NCI-H524 treated with DMSO at 0.1 percent for 48 hours (cell line): ENCODE measurements at regions not wholly inside any gene's neighbourhood (a gene's known extent, or its start where the extent isn't known, plus 50 kb on each side); places are given as distances from the start of the nearest gene placed in this dataset.
A peak's percentile ranks its signal among the peaks of the same experiment; 100 is the strongest.
"Not testable (repeated sequence)": the region's sequence is repeated elsewhere in the genome, so short reads cannot be mapped to it uniquely, and the experiment has no call there.

ENCODE experiments used
- DNase-seq: peaks from one replicate; lab custom pipeline; 2025; lab: John Stamatoyannopoulos, UW

- DNase-seq, result no peak
Measured at GRCh38 chr7:10593080-10593479, 380.6 kb upstream of the PHF14 start.

GRCh38 chr7:10596827-10597226 lies 376.8 kb upstream of the PHF14 start:
- DNase-seq, result no peak

DNA sequence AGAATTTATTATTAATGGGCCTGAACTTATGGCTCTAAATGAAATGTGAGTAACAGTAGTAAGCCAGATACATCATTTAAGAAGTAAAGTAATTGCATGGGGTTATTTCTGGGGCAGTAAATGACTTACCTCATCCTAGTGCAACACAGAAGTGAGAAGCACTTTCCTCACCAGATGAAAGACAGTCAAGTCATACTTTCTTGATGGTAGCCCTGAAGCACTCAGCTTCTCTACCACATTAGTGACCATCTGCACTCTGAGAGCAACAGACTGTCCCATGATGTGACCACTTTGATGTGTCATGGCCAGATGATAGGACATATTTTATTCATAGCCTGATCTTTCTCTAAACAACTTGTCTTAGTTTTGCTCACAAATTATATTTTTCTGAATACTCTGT lies 369.5 kb upstream of the PHF14 start:
- no peak for DNase-seq

GRCh38 chr7:10612950-10613349 lies 360.7 kb upstream of the PHF14 start:
- DNase-seq, result no peak

DNA sequence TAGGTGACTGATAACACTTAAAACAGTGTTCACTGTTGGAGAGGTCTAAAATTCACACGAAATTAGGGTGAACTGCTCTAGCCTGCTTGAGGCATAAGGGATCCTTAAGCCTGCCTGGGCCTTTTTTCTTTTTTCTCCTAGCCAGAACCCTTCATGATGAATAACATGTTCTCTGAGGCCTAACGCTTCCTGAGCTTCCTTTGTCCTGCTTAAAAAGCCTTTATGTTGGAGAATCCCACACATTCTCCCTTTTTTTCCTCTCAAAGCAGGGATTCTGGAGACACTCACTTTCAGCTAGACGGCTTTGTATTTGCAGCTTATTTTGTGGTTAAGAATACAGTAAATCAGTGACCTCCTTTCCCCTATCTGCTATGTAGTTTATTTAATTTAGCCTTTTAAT lies 354.7 kb upstream of the PHF14 start:
- DNase-seq, result no peak

DNA sequence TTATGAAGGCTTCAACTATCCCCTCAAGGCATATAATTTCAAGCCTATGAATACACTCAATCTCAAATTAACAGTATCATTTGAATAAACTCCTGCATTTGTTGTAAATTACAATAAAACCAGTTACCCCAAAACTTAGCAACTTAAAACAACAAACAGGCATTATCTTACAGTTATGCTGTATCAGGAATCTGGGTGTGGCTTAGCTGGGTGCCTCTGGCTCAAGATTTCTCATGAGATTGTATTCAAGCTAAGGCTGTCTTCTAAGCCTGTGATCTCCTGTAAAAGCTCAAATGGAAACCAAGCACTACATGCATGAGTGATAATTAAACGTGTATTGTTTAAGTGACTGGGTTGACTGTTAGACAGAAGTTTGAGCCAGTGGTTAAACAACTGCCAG lies 341.0 kb upstream of the PHF14 start:
- no peak for DNase-seq

- no peak for DNase-seq
Measured at GRCh38 chr7:10634239-10634638, 339.4 kb upstream of the PHF14 start.

DNA sequence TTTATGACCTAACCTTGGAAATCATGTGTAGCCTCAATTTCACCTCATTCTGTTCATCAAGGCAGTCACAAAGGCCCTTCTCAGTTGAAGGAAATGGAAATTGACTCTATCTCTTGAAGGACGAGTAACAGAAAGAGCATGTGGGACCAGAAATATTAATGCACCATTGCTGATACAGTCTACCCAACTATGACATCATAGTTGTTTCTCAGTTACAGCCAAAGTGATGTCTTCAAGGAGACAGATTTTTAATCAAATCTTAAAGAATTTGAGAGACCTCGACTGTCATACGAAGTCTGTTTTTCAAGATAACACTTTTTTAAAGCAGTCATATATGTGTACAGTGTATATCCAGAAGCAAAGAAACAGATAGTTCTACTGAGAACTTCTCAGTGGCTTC lies 335.7 kb upstream of the PHF14 start:
- no peak for DNase-seq

DNA sequence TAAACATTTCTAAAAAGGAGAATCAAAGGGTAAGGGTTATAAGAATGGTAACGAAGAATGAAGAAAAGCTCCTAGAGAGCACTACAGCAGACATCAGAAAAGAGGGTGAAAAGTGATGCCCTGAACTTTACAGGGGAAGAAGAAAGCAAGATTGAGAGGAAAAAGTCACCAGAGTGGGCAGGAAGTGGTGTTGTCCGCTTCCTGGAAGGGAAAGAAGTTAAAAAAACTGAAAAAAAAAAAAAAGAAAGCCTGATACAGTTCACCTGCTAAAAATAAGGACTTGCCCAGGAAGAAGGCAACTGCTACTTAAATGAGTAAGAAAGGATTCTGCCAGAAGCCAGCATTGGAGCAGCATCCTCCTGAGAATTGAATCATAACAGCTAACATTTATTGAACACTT lies 330.1 kb upstream of the PHF14 start:
- no peak for DNase-seq

GRCh38 chr7:10644849-10645248 lies 328.8 kb upstream of the PHF14 start:
- no peak for DNase-seq

DNA sequence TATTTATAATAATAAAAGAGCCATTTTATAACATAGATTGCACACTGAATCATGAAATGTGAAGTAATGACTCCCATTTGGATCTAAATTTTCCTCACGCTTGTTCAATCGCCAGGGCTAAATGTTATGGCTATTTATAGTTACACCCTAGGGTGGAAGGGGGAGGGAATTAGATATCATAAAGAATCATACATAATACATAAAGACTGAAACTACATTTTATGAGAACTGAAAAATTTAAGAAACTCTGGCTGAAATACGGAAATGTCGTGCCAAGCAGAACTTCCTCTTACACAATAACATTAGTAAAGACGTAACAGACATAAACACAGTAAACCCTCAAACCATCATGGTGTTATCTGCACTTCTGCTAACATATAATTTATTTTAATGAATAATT lies 327.5 kb upstream of the PHF14 start:
- no peak for DNase-seq

- no peak for DNase-seq
Measured at GRCh38 chr7:10648289-10648688, 325.4 kb upstream of the PHF14 start.

GRCh38 chr7:10649120-10649519 lies 324.6 kb upstream of the PHF14 start:
- DNase-seq, result not testable (repeated sequence)

- no peak for DNase-seq
Measured at GRCh38 chr7:10655031-10655430, 318.6 kb upstream of the PHF14 start.

DNA sequence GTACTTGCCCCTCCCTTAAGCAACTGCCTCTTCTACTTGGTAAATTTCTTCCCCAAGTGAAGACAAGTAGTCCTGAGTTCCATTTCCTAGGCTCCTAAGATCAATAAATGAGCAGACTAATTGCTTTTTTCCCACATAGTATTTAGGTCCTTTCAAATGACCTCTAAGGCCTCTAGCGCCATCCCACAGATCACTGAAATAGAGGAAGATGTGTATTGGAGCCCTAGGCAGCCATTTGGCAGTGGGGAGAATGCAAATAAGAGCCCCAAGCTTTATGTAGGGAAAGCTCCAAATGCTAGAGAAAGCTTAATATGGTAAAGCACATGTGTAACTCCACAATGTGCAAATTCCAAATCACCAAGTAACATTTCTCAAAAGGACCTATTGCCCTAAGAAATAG lies 316.5 kb upstream of the PHF14 start:
- no peak for DNase-seq

DNA sequence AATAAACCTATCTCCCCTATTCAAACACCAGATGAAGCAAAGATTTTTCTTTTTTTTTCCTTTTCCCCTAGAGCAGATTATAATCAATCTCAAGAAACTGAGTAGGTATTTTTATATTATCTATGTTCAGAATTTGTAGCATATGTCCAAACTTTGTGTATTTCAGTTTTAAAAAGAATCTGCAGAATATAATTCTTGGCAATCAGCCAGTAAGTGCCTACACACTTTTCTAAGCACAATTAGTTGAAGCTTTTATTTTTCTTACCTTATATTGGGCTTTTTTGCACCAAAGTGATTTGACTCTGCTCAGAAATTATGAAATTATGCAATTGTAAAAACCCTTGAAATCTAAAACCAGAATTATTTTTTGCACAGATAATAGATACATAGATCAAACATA lies 315.8 kb upstream of the PHF14 start:
- no peak for DNase-seq

- DNase-seq, result no peak
Measured at GRCh38 chr7:10662491-10662890, 311.2 kb upstream of the PHF14 start.

DNA sequence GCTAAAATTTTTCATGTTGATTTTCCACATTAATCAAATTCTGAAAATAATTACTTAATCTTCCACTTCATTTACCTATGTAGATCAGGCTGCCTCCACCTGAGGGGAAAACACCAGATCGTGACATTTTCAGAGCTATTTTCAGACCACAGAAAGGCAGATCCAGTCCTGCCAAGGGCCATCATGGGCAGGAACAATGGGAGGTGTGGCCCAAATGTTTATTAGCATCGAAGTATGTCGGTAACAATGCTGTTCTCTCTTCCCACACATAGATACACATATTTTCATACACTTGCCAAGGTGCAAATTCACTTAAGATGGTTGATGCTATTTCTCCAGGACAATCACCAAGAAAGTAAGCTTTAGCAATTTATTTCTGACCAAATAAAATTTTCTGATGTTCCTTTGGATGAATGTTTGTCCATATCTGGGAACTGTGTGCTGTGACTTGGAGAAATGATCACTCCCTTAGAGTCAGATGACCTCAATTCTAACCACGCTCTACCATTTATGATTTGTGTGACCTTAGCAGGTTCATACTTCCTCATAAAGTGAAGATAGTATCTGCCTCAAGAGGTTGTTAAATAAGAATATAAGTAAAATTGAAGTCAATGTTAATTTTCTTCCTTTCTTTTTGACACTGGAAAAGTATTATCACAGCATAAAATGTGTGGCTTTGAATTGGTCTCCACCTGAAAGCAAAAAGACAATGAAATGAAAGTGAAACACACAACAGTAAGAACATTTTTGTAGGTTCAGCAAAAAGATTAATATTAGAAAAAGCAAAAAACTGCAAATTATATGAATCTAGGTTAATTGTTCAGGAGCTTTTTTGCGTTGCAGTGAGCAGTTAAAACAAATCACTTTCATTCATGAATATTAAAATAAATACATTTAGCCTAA lies 310.4 kb upstream of the PHF14 start:
- no peak for DNase-seq

- peak; percentile 82 for DNase-seq
Measured at GRCh38 chr7:10672186-10672585, 301.5 kb upstream of the PHF14 start.

DNA sequence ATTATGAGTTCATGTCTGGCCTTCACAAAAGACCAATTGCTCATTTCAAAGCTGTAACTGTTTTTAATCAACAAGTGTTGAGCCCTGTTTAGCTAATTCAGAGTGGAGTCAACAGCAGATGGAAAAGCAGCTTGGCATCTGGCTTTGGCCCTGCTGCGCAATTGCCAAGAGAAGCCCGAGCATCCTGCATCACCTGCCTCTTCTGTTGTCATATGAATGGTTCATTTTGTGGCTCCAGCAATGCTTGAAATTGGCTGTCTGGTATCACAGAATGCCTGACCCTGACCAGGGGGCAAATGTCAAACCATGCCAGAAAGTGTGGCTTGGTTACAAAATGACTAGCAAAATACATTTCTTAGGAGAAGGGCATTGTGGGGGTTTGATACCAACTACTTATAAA lies 296.5 kb upstream of the PHF14 start:
- DNase-seq, result peak; percentile 25

DNA sequence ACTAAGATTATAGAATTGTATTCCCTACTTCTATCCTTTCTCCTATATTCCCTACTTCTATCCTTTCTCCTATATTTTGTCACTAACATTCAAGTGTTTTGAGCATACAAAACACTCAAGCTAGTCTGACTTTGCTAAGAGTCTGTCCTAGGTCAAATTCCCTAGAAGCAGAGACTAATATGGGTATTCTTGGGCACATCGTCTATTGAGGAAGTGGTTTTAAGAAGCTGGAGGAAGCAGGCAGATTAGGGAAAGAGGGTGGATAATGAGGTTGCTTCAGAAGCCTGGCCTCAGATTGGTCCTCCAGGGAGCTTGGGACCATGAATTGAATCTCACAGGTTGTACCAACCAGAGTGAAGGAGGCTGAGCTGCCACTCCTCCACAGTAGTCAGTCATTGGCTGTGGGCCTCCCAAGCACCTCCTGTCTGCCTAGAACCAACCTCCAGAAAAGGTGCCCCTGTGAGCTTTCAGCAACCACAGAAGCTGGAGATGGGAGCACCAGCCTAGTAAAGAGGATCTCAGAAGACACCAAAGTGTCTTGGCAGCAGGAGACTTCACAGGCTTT lies 295.9 kb upstream of the PHF14 start:
- no peak for DNase-seq

DNA sequence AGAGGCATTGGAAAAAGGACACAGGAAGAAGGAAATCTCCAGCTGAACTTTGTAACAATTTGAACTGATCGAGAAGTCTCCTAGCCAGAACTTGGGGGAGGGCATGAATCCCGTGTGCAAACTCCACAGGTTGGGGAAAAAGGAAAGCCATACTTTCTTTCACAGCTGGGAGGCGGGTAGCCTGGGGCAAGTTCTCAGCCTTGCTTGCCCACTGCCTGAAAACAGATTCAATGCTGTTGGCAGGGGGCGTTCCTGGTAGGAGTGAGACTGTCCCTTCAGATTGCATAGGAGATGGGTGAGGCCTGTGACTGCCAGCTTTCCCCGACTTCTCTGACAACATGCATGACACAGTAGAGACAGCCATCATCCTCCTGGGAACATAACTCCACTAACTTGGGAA lies 289.1 kb upstream of the PHF14 start:
- DNase-seq, result no peak

DNA sequence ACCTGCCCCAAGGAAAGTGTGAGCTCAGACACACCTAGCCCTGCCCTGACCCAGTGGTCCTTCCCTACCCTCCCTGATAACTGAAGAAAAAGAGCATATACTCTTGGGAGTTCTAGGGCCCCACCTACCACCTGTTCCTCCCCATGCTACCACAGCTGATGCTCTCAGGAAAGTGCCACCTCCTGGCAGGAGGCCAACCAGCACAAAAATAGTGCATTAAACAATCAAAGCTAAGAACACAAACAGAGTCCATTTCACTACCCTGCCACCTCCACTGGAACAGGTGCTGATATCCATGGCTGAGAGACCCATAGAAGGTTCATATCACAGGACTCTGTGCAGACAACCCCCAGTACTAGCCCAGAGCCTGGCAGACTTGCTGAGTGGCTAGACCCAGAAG lies 288.6 kb upstream of the PHF14 start:
- no peak for DNase-seq

DNA sequence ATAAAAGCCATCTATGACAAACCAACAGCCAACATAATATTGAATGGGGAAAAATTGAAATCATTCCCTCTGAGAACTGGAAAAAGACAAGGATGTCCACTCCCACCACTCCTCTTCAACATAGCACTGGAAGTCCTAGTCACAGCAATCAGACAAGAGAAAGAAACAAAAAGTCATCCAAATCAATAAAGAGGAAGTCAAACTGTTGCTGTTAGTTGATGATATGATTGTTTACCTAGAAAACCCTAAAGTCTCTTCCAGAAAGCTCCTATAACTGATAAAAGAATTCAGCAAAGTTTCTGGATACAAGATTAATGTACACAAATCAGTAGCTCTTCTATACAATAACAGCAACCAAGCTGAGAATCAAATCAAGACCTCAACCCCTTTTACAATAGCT lies 285.1 kb upstream of the PHF14 start:
- no peak for DNase-seq
